GM21576 (cell line): ENCODE measurements at regions not wholly inside any gene's neighbourhood (a gene's known extent, or its start where the extent isn't known, plus 50 kb on each side); places are given as distances from the start of the nearest gene placed in this dataset.

Experiments
- ATAC-seq: cut with Tn5 transposase; IDR thresholded peaks from one replicate; pipeline ENCODE4 v1.9.1; 2021; ENCODE audit warnings: mild to moderate bottlenecking, moderate library complexity; ENCODE audit not compliant: unreplicated experiment

DNA sequence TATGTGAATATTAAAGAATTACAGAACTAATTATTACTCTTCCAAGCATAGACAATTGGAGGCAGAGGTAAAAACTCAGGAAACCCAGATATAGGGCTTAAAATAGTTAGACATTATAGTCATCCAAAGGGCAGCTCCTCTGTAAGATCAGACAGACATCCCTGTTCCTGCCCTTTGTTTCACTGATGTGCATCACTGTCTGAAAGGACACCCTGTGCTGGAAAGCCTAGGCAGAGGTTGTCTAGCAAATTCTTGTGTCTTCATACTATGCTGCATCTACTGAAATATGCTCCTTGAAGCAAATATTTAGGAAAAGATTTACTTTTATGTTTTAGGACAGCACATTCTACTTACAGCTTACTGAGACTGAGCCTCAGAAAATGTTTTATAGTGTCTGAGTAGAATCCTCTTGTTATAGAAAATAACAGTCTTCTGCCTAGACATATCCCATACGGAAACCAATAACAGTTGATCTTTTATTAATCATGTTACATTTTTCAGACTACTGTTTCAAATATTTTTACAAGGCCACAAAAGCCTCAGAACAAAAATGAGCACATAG is 977.3 kb upstream of the CDH2 start:
- ATAC-seq, result no peak

DNA sequence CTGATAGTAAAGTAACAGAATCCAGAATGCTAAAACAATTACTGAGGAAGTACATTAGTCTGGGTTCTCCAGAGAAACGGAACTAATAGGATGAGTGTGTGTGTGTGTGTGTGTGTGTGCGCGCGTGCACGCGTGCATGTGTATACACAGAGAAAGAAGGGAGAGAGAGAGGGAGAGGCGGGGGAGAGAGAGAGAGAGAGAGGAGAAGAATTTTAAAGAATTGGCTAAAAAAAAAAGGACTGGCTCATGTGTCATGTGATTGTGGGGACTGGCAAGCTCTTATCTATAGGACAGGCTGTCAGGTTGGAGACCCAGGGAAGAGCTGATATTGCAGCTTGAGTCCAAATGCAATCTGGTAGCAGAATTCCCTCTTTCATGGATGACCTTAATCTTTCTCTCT is 976.2 kb upstream of the CDH2 start:
- no peak for ATAC-seq

DNA sequence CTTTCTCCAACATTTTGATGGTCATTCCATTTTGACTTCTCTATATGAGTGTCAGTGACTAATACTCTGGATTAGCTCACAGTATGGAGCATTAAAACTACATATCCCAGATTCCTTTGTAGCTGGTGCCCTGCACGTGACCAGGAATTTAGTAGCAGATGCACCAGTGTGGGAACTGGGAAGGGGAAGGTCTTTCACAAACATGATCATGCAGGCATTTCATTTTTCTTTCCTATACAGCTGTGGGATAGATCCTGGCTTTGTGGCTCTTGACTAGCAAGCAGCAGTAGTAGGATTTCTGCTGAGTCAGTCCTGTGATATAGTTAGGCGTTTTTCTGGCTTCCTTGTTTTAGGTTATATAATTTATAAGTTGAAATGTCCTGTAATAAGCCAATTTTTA is 971.0 kb upstream of the CDH2 start:
- ATAC-seq, result no peak

DNA sequence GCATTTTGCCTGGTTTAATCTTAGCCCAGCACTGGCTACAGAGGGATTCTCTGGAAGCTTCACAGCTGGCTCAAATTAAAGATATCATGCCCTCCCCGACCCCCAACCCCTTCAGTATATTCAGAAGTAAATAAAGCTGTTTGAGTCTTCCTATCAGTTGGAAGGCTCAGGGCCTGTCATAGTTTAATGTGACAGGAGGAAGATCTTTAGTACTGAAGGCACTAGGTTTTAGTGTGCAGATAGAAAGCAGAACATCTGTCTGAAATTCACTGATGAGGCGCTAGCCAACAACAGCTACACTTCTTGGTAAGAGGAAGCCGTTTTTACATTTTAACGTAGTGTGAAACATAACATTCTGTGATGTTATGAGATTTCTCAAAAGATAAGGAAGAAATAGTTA is 969.1 kb upstream of the CDH2 start:
- no peak for ATAC-seq

GRCh38 chr18:29140590-29140989 is 963.7 kb upstream of the CDH2 start:
- ATAC-seq, result no peak

- ATAC-seq, result no peak
Observed at GRCh38 chr18:29137773-29138495, 961.0 kb upstream of the CDH2 start.

GRCh38 chr18:29123706-29124530 is 947.0 kb upstream of the CDH2 start:
- no peak for ATAC-seq

DNA sequence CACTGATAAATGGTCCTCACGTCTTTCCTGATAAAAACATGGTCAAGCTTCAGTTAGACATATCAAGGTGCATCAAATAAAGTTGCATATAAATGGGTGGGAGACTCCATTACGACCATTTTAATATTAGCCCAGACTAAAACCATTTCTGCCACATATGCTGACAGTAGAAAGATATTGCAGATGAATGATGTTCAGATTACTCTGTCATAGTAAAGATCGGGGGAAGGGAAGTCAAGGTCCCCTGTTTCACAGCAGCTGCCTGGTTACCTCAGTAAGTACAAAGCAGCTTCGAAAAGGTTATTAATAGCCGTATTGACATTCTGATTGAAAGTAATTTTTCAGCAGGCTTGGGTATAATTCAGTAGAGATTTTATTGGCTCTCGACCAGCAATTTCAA is 927.7 kb upstream of the CDH2 start:
- no peak for ATAC-seq

- ATAC-seq, result no peak
Observed at GRCh38 chr18:29104227-29104626, 927.3 kb upstream of the CDH2 start.

GRCh38 chr18:29096079-29096770 is 919.3 kb upstream of the CDH2 start:
- no peak for ATAC-seq

DNA sequence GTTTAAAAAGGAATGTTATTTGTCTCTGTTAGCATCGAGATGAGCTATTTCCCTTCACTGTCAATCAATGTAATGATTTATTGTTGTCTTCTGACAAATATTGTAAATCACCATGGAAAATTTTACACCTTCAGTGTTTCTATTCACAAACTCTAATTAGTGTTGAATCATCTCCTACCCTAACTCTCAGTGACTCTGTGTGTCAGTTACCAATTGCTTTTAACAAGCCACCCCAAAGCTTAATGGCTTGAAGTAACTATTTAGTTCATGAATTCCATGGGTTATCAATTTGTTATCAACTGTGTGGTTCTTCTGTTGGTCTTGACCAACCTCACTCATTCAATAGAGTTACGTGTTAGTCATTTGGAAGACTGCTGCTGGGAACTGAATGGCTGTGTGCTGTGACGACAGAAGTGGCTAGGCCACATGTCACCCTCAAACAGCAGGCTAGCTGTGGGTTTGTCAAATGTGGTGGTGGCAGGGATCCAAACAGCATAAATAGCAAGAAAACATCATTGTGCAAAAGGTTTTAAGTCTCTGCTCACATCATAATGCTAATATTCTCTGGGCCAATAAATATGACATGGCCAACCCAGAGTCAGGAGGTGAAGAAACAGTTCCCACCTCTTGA is 910.8 kb upstream of the CDH2 start:
- ATAC-seq, result no peak

GRCh38 chr18:29084120-29084519 is 907.2 kb upstream of the CDH2 start:
- no peak for ATAC-seq

DNA sequence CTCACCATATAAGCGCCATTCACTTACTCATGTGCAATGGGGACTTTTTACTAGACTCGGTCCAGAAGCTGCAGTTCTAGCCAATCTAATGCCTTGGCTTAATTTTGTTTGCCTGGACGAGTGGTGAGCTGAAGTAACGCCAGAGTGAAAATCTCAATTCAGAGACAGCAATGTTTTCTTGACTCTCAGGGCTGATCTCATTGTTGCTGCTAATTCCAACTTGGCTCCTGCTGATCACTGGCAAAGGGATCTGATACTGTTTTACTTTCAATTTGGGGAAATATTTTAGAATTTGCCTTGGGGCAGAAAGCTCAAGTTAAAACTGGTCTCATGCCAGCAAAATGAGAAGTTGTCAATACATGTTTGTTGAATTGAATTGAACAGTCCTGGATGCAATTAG is 906.6 kb upstream of the CDH2 start:
- no peak for ATAC-seq

- no peak for ATAC-seq
Observed at GRCh38 chr18:29080946-29081345, 904.0 kb upstream of the CDH2 start.

DNA sequence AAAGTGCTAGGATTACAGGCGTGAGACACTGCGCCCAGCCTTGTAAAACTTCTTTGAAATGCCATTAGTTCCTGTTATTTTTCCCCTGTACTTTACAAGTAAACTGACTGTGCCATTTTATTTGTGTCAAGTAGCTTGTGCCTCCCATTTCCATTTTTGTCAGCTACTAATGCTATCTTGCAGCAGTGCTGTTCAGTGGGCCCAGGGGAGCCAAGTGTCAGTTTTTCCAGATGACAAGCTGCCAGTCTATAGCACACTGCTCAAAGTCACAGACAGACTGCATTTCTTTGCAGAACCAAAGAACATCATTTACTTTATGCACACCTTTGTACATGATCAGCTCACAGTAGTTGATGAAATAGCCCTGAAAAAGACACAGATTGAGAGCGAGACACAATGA is 901.3 kb upstream of the CDH2 start:
- ATAC-seq, result no peak

- no peak for ATAC-seq
Observed at GRCh38 chr18:29077344-29077743, 900.4 kb upstream of the CDH2 start.

GRCh38 chr18:29076645-29077044 is 899.7 kb upstream of the CDH2 start:
- ATAC-seq, result no peak

GRCh38 chr18:29074147-29074546 is 897.2 kb upstream of the CDH2 start:
- no peak for ATAC-seq

DNA sequence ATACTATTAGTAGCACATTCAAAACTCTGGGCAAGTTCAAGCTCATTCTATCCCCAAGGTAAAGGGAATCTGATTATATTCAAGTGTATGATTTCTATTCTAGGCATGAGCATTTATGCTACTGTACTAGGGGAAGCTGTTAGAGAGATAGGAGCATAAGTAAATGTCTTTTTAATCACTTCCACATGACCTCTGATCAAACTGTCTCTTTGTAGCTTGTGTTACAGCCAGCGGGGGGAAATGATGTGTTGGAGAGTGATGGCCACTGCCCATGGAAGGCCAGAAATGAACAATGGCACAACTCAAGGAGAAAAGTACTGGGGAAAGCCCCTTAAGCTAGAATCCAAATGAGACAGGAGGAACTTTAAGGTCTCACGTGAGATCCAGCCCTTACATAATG is 894.9 kb upstream of the CDH2 start:
- no peak for ATAC-seq

- no peak for ATAC-seq
Observed at GRCh38 chr18:29063346-29063745, 886.4 kb upstream of the CDH2 start.

DNA sequence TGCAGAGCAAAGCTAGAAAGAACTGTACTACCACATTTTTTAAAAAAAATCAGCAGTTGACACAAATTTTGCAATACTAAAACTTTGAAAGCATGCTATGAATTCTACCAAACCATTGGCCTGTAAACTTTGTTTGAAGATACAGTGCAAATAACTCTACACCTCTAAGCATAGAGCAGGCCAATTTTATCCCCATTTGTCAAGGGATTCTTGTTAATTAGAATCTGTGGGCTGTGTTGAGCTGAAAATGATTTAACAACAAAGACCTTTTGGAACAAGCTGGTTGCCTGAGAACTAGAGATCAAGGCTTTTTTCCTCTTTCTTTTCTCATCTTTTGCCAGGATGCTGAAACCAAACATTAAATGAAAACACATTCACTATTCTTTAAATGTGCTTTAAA is 886.0 kb upstream of the CDH2 start:
- ATAC-seq, result no peak
